HG02852 (cell line): ENCODE measurements at regions not wholly inside any gene's neighbourhood (a gene's known extent, or its start where the extent isn't known, plus 50 kb on each side); places are given as distances from the start of the nearest gene placed in this dataset.
"Not testable (repeated sequence)": the region's sequence is repeated elsewhere in the genome, so short reads cannot be mapped to it uniquely, and the experiment has no call there.

Experiments used
- ATAC-seq: cut with Tn5 transposase; IDR thresholded peaks from one replicate; pipeline ENCODE4 v1.9.1; 2021; ENCODE audit warnings: mild to moderate bottlenecking, moderate library complexity; ENCODE audit not compliant: unreplicated experiment

GRCh38 chr11:93902921-93903320 lies 52.5 kb upstream of the VSTM5 start:
- ATAC-seq, result no peak

- no peak for ATAC-seq
Measured at GRCh38 chr11:93903989-93904388, 53.6 kb upstream of the VSTM5 start.

GRCh38 chr11:93904716-93905115 lies 54.3 kb upstream of the VSTM5 start:
- ATAC-seq, result no peak

GRCh38 chr11:93905384-93905783 lies 55.0 kb upstream of the VSTM5 start:
- no peak for ATAC-seq

GRCh38 chr11:93906486-93906885 lies 56.1 kb upstream of the VSTM5 start:
- ATAC-seq, result no peak

GRCh38 chr11:93907901-93908300 lies 57.5 kb upstream of the VSTM5 start:
- ATAC-seq, result no peak

- no peak for ATAC-seq
Measured at GRCh38 chr11:93908689-93909088, 58.3 kb upstream of the VSTM5 start.

- ATAC-seq, result no peak
Measured at GRCh38 chr11:93917673-93918072, 67.3 kb upstream of the VSTM5 start.

- peak; percentile 72 for ATAC-seq
Measured at GRCh38 chr11:93921695-93922468, 71.5 kb upstream of the VSTM5 start.

- ATAC-seq, result no peak
Measured at GRCh38 chr11:93922830-93923229, 72.4 kb upstream of the VSTM5 start.

GRCh38 chr11:93926099-93926498 lies 75.7 kb upstream of the VSTM5 start:
- ATAC-seq, result not testable (repeated sequence)

- no peak for ATAC-seq
Measured at GRCh38 chr11:93929407-93929806, 79.0 kb upstream of the VSTM5 start.

GRCh38 chr11:93933230-93933629 lies 82.8 kb upstream of the VSTM5 start:
- no peak for ATAC-seq

GRCh38 chr11:93935826-93936225 lies 85.3 kb upstream of the HEPHL1 start:
- no peak for ATAC-seq

GRCh38 chr11:93936460-93936859 lies 84.7 kb upstream of the HEPHL1 start:
- ATAC-seq, result no peak

GRCh38 chr11:93939084-93939760 lies 81.9 kb upstream of the HEPHL1 start:
- no peak for ATAC-seq

- ATAC-seq, result no peak
Measured at GRCh38 chr11:93940395-93940794, 80.8 kb upstream of the HEPHL1 start.

GRCh38 chr11:93942176-93942575 lies 79.0 kb upstream of the HEPHL1 start:
- no peak for ATAC-seq

GRCh38 chr11:93945596-93945995 lies 75.6 kb upstream of the HEPHL1 start:
- ATAC-seq, result no peak

- ATAC-seq, result no peak
Measured at GRCh38 chr11:93952082-93952780, 68.9 kb upstream of the HEPHL1 start.

GRCh38 chr11:93957397-93957952 lies 63.7 kb upstream of the HEPHL1 start:
- ATAC-seq, result no peak

- ATAC-seq, result no peak
Measured at GRCh38 chr11:93958991-93959390, 62.2 kb upstream of the HEPHL1 start.
